Endodermal cell (in vitro differentiated cells): ENCODE measurements at regions not wholly inside any gene's neighbourhood (a gene's known extent, or its start where the extent isn't known, plus 50 kb on each side); places are given as distances from the start of the nearest gene placed in this dataset.

Experiments
- DNase-seq: peaks from one replicate; pipeline ENCODE4 v3.0.0-alpha.2; 2017
- H3K27ac ChIP-seq: 2 replicates; pipeline ENCODE4 v1.5.1; 2013; ENCODE audit warnings: mild to moderate bottlenecking, low read depth, low read length, moderate library complexity
- H3K27me3 ChIP-seq: 2 replicates; pipeline ENCODE4 v1.6.1; 2013; ENCODE audit warnings: mild to moderate bottlenecking, low read length, moderate library complexity; ENCODE audit not compliant: insufficient read depth, control insufficient read depth, poor library complexity, severe bottlenecking
- H3K36me3 ChIP-seq: 2 replicates; pipeline ENCODE4 v1.7.0; 2013; ENCODE audit warnings: mild to moderate bottlenecking, low read length, moderate library complexity; ENCODE audit not compliant: control insufficient read depth, insufficient read depth
- H3K4me1 ChIP-seq: one replicate; pipeline ENCODE4 v1.7.0; 2013; ENCODE audit warnings: low read length; ENCODE audit not compliant: control insufficient read depth, insufficient read depth
- H3K4me3 ChIP-seq: 2 replicates; pipeline ENCODE4 v1.5.1; 2013; ENCODE audit warnings: mild to moderate bottlenecking, low read length, moderate library complexity
- H3K9ac ChIP-seq: 2 replicates; pipeline ENCODE4 v1.6.1; 2013; ENCODE audit warnings: mild to moderate bottlenecking, low read length, moderate library complexity; ENCODE audit not compliant: poor library complexity, severe bottlenecking; ENCODE audit errors: extremely low read depth
- H3K9me3 ChIP-seq: 2 replicates; pipeline ENCODE4 v1.6.1; 2013; ENCODE audit warnings: mild to moderate bottlenecking, low read length, moderate library complexity; ENCODE audit not compliant: control insufficient read depth
- H3K27ac Mint-ChIP-seq: 2 replicates; pipeline ENCODE4 v1.8.0; 2020; ENCODE audit warnings: mixed read lengths
- H3K27me3 Mint-ChIP-seq: 2 replicates; pipeline ENCODE4 v1.8.0; 2021; ENCODE audit warnings: mild to moderate bottlenecking, mixed read lengths; ENCODE audit not compliant: insufficient read depth
- H3K36me3 Mint-ChIP-seq: 2 replicates; pipeline ENCODE4 v1.8.0; 2020; ENCODE audit warnings: low read depth, mixed read lengths
- H3K4me1 Mint-ChIP-seq: 2 replicates; pipeline ENCODE4 v1.8.0; 2020; ENCODE audit warnings: mixed read lengths
- H3K4me3 Mint-ChIP-seq: 2 replicates; pipeline ENCODE4 v1.8.0; 2020; ENCODE audit warnings: mild to moderate bottlenecking, moderate library complexity, mixed read lengths
- H3K9me3 Mint-ChIP-seq: 2 replicates; pipeline ENCODE4 v1.8.0; 2020; ENCODE audit warnings: mild to moderate bottlenecking, mixed read lengths
- WGBS, 2 experiments: methylation state at CpG; one replicate each; pipeline versions ENCODE4 v1.1.5 to v1.1.7; 2013; ENCODE audit warnings: missing lambda C conversion rate in 2 of 2, mixed read lengths in 1 of 2; ENCODE audit not compliant: insufficient coverage in 1 of 2, insufficient read length in 1 of 2; 5-methylcytosine and 5-hydroxymethylcytosine counted together
- TF ChIP-seq, protein P1 (sequence below): fragments of 200-600 bp; sonication (generic); conservative IDR thresholded peaks from 2 replicates; pipeline ENCODE4 v1.5.0; 2021; ENCODE audit warnings: antibody characterized with exemption, mild to moderate bottlenecking

DNA sequence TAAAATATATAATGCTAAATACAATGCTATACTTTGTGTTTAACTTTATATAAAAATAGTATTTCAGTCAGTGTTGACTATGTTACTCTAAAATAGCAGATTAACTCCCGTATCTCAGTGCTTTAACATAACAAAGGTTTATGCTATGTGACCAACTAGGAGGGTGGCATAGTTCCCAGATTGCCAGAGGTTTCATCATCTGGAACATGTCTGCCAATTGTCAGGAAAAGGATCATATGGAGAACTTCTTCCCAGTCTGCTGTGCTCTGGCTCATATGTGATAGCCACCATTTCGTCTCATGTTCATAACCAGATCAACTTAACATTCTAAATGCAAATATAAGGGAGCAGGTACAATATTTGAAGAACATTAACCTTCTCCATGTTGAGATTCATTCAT lies 720.2 kb downstream of the MCTP2 start:
- WGBS, 2 experiments = 87% methylated on average over 2 of the region's 2 CpGs; no CpG with 5 or more reads in 1 of the 2 experiments

DNA sequence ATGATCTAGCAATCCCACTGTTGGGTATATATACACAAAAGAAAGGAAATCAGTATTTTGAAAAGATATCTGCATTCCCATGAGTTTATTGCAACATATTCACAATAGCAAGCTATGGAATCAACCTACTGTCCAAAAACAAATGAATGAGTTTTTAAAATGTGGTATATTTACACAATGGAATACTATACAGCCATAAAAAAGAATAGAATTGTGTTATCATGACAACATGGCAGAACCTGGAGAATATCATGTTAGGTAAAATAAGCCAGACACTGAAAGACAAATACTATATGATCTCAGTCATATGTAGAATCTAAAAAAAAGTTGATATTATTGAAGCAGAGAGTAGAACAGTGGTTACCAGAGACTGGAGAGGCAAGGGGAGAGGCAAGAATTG lies 732.6 kb downstream of the MCTP2 start:
- Mint-ChIP-seq H3K4me1 (peaks cover 8% of the 10 kb centered on the region), H3K9me3 (peaks cover 22% of the 10 kb centered on the region), H3K36me3 (no peaks in the 10 kb centered on the region), H3K4me3 (no peak overlapping the region), H3K27me3 (no peaks in the 10 kb centered on the region), H3K27ac (no peak overlapping the region)
- no peak overlapping the region for H3K27ac ChIP-seq
- no peak overlapping the region for H3K4me3 ChIP-seq
- TF ChIP-seq, protein P1, sequence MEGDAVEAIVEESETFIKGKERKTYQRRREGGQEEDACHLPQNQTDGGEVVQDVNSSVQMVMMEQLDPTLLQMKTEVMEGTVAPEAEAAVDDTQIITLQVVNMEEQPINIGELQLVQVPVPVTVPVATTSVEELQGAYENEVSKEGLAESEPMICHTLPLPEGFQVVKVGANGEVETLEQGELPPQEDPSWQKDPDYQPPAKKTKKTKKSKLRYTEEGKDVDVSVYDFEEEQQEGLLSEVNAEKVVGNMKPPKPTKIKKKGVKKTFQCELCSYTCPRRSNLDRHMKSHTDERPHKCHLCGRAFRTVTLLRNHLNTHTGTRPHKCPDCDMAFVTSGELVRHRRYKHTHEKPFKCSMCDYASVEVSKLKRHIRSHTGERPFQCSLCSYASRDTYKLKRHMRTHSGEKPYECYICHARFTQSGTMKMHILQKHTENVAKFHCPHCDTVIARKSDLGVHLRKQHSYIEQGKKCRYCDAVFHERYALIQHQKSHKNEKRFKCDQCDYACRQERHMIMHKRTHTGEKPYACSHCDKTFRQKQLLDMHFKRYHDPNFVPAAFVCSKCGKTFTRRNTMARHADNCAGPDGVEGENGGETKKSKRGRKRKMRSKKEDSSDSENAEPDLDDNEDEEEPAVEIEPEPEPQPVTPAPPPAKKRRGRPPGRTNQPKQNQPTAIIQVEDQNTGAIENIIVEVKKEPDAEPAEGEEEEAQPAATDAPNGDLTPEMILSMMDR = no peak
- no peaks in the 10 kb centered on the region for H3K4me1 ChIP-seq
- no peaks in the 10 kb centered on the region for H3K36me3 ChIP-seq
- H3K9me3 ChIP-seq = peaks cover 15% of the 10 kb centered on the region
- no peak overlapping the region for H3K9ac ChIP-seq
- no peak for DNase-seq
- no peaks in the 10 kb centered on the region for H3K27me3 ChIP-seq

More for the DNA sequence above, 720.2 kb downstream of the MCTP2 start:
- no peak overlapping the region for H3K27ac ChIP-seq
- H3K36me3 Mint-ChIP-seq = no peaks in the 10 kb centered on the region
- TF ChIP-seq, protein P1 = no peak
- no peaks in the 10 kb centered on the region for H3K36me3 ChIP-seq
- no peak for DNase-seq
- no peak overlapping the region for H3K4me3 ChIP-seq
- H3K4me3 Mint-ChIP-seq = no peak overlapping the region
- H3K4me1 Mint-ChIP-seq = no peaks in the 10 kb centered on the region
- no peaks in the 10 kb centered on the region for H3K4me1 ChIP-seq
- H3K27me3 ChIP-seq = no peaks in the 10 kb centered on the region
- H3K9me3 Mint-ChIP-seq = peaks cover 12% of the 10 kb centered on the region
- H3K27ac Mint-ChIP-seq = no peak overlapping the region
- H3K27me3 Mint-ChIP-seq = no peaks in the 10 kb centered on the region
- H3K9ac ChIP-seq = no peak overlapping the region
- no peaks in the 10 kb centered on the region for H3K9me3 ChIP-seq

DNA sequence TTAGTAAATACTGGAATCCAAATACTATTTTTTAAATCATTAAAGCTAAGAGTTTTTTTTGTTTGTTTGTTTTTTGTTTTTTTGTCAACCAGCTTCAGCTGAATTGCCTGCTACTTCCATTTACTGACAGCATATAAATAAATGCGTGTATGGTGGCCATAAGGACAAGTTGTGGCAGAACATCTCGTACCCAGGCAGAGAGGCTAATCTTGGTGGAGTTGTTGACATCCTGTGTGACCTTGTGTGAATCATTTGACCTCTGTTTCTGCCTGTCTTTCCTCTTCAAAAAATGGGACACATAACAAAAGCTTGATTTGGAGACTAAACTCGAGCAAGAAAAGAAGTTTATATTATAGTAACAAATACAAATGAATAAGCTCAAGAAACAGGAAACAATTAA lies 734.2 kb downstream of the MCTP2 start:
- H3K9ac ChIP-seq = no peak overlapping the region
- no peak overlapping the region for H3K27ac ChIP-seq
- H3K9me3 Mint-ChIP-seq = peaks cover 17% of the 10 kb centered on the region
- no peaks in the 10 kb centered on the region for H3K36me3 Mint-ChIP-seq
- DNase-seq = no peak
- TF ChIP-seq, protein P1 = no peak
- peaks cover 8% of the 10 kb centered on the region for H3K4me1 Mint-ChIP-seq
- no peak overlapping the region for H3K4me3 ChIP-seq
- H3K27me3 ChIP-seq = no peaks in the 10 kb centered on the region
- H3K27me3 Mint-ChIP-seq = no peaks in the 10 kb centered on the region
- no peak overlapping the region for H3K27ac Mint-ChIP-seq
- WGBS, 2 experiments = 87 to 100% methylated on average over 1 to 2 of the region's 3 CpGs
- H3K9me3 ChIP-seq = peaks cover 8% of the 10 kb centered on the region
- no peak overlapping the region for H3K4me3 Mint-ChIP-seq
- no peaks in the 10 kb centered on the region for H3K4me1 ChIP-seq
- H3K36me3 ChIP-seq = no peaks in the 10 kb centered on the region
